GM21390 (cell line): ENCODE measurements at regions not wholly inside any gene's neighbourhood (a gene's known extent, or its start where the extent isn't known, plus 50 kb on each side); places are given as distances from the start of the nearest gene placed in this dataset.

Source experiments
- ATAC-seq: cut with Tn5 transposase; IDR thresholded peaks from one replicate; pipeline ENCODE4 v1.9.1; 2021; ENCODE audit not compliant: unreplicated experiment

DNA sequence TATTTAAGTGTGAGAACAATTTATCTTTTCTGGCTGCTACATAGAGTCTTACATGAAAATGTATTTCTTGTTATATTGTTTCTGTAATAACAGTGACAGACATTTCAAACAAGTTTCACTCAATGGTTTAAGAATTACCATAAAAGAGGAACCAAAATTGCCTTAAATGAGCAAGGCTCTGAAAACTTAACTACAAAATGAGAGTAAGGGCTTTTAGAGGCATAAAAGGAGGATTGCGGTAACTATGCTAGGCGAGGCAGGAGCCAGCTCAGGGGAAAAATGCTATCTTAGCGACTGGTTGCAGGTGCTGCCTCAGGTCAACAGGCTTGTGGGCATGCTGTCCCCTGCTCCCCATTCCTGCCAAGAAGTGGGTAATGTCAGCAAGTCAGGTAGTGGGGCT is 81.7 kb upstream of the MSI2 start:
- ATAC-seq = peak; percentile 69

DNA sequence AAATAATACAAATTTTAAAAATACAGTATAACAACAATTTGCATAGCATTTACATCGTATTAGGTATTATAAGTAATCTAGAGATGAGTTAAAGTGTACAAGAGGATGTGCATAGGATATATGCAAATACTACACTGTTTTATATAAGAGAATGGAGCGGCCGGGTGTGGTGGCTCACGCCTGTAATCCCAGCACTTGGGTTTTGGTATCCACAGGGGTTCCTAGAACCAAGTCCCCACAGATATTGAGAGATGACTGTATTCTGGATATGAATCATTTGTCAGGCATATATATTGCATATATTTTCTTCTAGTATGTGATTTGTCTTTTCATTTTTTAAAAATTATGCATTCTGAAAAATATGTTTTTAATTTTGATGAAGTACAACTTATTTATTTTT is 77.5 kb upstream of the MSI2 start:
- ATAC-seq = no peak

DNA sequence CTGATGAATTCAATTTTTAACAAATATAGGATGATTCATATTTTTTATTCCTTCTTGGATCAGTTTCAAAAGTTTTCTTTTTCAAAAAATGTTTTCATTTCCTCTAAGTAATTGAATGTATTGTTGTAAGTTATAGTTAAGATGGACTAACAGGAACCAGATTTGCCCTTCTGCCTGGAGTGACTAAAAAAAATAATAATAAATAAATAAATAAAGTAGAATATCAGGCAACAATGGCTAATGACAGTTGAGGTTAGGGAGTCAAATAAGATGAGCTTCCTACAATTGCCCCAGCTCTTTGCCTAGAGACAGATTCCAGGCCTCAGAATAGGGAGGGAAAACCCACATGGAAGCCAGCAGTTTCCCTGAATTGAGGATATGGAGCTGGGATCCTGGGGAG is 73.7 kb upstream of the MSI2 start:
- ATAC-seq = no peak

DNA sequence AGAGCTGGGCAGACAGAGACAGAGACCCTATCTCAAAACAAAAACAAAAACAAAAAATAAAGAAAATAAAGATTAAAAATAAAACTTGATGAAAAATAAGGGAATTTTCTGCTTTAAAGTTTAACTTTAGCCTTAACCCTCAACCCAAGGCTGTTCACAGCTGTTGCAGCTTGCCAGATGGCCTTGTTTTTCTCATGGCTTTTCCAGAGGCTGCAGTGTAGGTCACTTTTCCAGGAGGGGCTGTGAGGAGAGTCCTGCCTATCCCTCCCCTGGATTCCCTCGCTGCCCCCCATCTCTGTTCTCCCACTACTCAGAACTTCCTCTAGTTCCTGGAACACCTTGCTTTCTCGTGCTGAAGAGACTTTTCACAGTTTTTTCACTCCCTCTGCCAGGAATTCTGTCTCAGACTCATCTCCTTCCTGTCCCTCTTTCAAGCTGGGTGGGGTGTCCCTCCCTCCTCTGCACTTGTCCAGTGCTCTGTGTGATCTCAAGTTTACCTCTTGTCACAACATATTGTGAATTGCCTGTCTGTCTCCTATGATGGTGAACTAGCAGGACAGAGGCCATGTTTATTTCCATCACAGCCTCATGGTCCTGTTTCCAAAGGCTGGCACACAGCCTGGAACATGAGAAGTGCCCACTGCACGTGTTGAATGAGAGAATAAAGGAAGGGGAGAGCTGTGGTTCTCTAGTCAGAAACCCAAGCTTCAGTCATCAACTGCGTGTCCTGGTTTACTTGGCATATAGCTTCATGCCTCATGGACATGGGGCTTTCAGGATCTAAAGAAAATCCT is 69.9 kb upstream of the MSI2 start:
- ATAC-seq = no peak

DNA sequence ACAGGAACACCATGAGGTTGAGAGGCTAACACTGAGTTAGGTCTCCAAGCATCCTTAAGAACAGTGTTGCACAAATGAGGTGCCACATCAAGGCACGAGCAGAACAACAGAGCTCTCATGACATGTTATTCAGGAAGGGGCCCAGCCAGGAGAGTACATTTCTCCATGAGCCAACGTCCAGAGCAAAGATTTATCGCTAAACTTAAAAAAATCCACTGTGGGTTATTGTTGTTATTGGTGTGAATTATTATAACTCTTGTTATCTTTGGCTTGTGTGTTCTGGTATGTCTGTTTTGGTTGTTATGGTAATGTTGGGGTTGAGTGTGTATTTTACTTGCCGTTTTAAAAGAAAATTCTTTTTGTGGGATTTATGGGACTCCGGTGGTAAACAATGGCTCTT is 68.9 kb upstream of the MSI2 start:
- no peak for ATAC-seq

DNA sequence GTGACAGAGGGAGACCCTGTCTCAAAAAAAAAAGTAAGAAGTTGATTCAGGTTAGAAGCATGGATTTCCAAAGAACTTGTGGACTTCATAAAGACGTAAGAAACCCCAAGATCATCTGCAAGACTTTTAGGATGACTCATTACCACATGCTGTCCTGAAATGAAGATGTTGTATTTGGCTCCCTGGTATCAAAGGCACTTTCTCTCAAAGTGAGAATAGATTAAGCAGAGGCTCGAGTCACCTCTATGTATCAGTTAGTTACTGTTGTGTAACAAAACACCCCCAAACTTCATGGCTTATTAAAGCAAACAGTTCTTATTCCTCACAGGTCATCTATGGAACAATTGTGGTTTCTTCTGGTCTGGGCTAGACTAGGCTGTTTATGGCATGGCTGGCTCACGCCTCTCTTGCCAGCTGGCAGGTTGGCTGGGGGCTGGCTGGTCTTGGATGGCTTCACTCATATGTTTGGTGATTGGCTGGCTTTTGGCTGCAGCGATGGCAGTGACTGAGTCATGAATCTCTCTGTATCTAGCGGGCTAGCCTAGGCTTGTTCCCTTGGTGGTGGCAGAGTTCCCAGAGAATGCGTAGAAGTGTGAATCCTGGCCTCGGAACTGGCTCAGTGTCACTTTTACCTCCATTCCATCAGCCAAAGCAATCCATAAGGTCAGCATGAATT is 60.4 kb upstream of the MSI2 start:
- no peak for ATAC-seq

DNA sequence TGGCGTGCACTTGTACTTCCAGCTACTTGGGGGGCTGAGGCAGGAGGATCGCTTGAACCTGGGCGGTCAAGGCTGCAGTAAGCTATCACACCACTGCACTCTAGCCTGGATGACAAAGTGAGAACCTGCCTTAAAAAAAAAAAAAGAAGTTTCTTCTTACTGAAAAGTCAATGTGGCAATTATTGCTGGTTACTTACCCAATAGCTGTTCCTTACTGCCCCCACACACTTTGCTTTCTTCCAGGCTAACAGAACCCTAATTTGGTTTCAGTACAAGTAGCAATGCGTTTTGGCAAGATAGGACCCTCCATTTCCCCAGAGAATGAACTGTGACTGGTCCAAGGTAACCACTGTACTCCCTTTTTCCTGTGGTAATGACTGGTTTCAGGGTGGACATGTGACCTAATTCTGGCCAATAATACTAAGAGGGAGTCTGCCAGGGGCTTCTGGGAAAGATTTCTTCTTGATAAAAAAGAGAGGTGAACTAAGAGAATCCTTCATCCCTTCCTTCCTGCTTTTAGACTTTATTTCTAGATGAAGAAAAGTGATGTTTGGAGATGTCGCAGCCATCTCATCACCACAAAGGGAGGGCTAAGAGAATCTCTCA is 58.8 kb upstream of the MSI2 start:
- no peak for ATAC-seq

DNA sequence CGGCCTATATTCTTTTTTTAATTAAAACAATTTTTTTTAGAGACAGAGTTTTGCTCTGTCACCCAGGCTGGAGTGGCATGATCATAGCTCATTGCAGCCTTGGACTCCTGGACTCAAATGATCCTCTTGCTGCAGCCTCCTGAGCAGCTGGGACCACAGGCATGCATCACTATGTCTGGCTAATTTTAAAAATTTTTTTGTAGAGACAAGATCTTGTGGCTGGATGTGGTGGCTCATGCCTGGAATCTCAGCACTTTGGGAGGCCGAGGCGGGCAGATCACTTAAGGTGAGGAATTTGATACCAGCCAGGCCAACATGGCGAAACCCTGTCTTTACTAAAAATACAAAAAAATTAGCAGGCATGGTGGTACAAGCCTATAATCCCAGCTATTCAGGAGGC is 54.8 kb upstream of the MSI2 start:
- ATAC-seq = no peak

DNA sequence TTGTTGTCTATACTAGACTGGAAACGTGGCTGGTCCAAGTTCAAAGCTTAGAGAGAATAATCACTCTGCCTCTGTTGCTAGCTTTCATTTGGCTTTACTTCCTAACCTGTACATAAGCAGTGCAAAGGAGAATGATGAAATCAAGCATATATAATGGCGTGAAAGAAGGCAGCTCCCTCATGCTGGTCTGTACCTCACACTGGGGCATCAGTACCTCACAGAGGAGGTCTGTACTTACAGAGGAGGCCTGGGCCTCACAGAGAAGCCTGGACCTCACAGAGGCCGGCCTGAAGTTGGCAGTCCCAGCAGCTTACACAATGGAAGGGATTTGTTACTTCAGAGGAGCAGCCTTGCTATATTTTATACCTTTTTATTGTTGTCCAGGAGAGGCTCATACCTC is 53.3 kb upstream of the MSI2 start:
- ATAC-seq = no peak
